Mesenchymal stem cell (in vitro differentiated cells and primary cell): ENCODE measurements at regions not wholly inside any gene's neighbourhood (a gene's known extent, or its start where the extent isn't known, plus 50 kb on each side); places are given as distances from the start of the nearest gene placed in this dataset.

Source experiments
- DNase-seq: peaks from one replicate; pipeline ENCODE4 v3.0.0-alpha.2; 2013
- H2AFZ ChIP-seq: one replicate; pipeline ENCODE4 v1.6.1; 2013; ENCODE audit warnings: low read depth, mild to moderate bottlenecking, control low read depth, inconsistent platforms, low read length, moderate library complexity
- H2AK5ac ChIP-seq: 2 replicates; pipeline ENCODE4 v1.6.1; 2013; ENCODE audit warnings: low read length, moderate library complexity, mild to moderate bottlenecking, inconsistent platforms; ENCODE audit not compliant: severe bottlenecking
- H2BK120ac ChIP-seq: one replicate; pipeline ENCODE4 v1.6.1; 2013; ENCODE audit warnings: low read depth, mild to moderate bottlenecking, inconsistent platforms, low read length, moderate library complexity
- H2BK12ac ChIP-seq, 2 experiments: one replicate each; pipeline ENCODE4 v1.6.1; 2013; ENCODE audit warnings: inconsistent platforms in 2 of 2, low read length in 2 of 2, mild to moderate bottlenecking in 2 of 2, moderate library complexity in 2 of 2, control low read depth in 1 of 2
- H2BK15ac ChIP-seq: one replicate; pipeline ENCODE4 v1.6.1; 2013; ENCODE audit warnings: mild to moderate bottlenecking, low read depth, inconsistent platforms; ENCODE audit not compliant: poor library complexity, severe bottlenecking
- H2BK5ac ChIP-seq: 2 replicates; pipeline ENCODE4 v1.6.1; 2013; ENCODE audit warnings: low read depth, mild to moderate bottlenecking, low read length, control low read depth, inconsistent platforms; ENCODE audit not compliant: poor library complexity, severe bottlenecking
- H3K14ac ChIP-seq, 2 experiments: one replicate each; pipeline ENCODE4 v1.6.1; 2013; ENCODE audit warnings: inconsistent platforms in 2 of 2, low read length in 2 of 2, control low read depth in 1 of 2, mild to moderate bottlenecking in 1 of 2, moderate library complexity in 1 of 2
- H3K18ac ChIP-seq, 2 experiments: one replicate each; pipeline ENCODE4 v1.6.1; 2013; ENCODE audit warnings: inconsistent platforms in 2 of 2, low read length in 2 of 2, control low read depth in 1 of 2, low read depth in 1 of 2, mild to moderate bottlenecking in 1 of 2
- H3K23ac ChIP-seq, 2 experiments: one replicate each; pipeline ENCODE4 v1.6.1; 2013; ENCODE audit warnings: inconsistent platforms in 2 of 2, low read length in 2 of 2, mild to moderate bottlenecking in 2 of 2, moderate library complexity in 2 of 2, control low read depth in 1 of 2
- H3K27ac ChIP-seq: 2 replicates; pipeline ENCODE4 v1.5.1; 2013; ENCODE audit warnings: mild to moderate bottlenecking, moderate library complexity, low read length, control low read depth, inconsistent platforms; ENCODE audit not compliant: poor library complexity, severe bottlenecking
- H3K27me3 ChIP-seq, 2 experiments: 2 replicates each; pipeline versions ENCODE4 v1.6.1 to v1.7.0; 2013; ENCODE audit warnings: low read length in 2 of 2, mild to moderate bottlenecking in 2 of 2, moderate library complexity in 2 of 2, control low read depth in 1 of 2, inconsistent platforms in 1 of 2; ENCODE audit not compliant: control insufficient read depth in 1 of 2, insufficient read depth in 1 of 2
- H3K36me3 ChIP-seq, 2 experiments: 2 replicates each; pipeline versions ENCODE4 v1.6.1 to v1.7.0; 2013; ENCODE audit warnings: low read length in 2 of 2, control low read depth in 1 of 2, inconsistent platforms in 1 of 2, low read depth in 1 of 2, mild to moderate bottlenecking in 1 of 2; ENCODE audit not compliant: insufficient read depth in 2 of 2, control insufficient read depth in 1 of 2
- H3K4ac ChIP-seq, 2 experiments: one replicate each; pipeline ENCODE4 v1.6.1; 2013; ENCODE audit warnings: inconsistent platforms in 2 of 2, low read length in 2 of 2, mild to moderate bottlenecking in 2 of 2, moderate library complexity in 2 of 2, control low read depth in 1 of 2, low read depth in 1 of 2
- H3K4me1 ChIP-seq: 2 replicates; pipeline ENCODE4 v1.6.1; 2013; ENCODE audit warnings: low read depth, low read length, control low read depth; ENCODE audit not compliant: control insufficient read depth, insufficient read depth
- H3K4me2 ChIP-seq: 2 replicates; pipeline ENCODE4 v1.6.1; 2013; ENCODE audit warnings: low read length, mild to moderate bottlenecking, inconsistent platforms; ENCODE audit not compliant: poor library complexity, severe bottlenecking
- H3K4me3 ChIP-seq, 2 experiments: 2 replicates each; pipeline versions ENCODE4 v1.5.1 to v1.7.0; 2013; ENCODE audit warnings: low read length in 2 of 2, mild to moderate bottlenecking in 2 of 2, control low read depth in 1 of 2, low read depth in 1 of 2; ENCODE audit not compliant: insufficient read depth in 1 of 2
- H3K79me1 ChIP-seq: replicated peaks from 2 replicates; pipeline ENCODE4 v1.6.1; 2013; ENCODE audit warnings: mild to moderate bottlenecking, control low read depth, low read length, inconsistent platforms; ENCODE audit not compliant: poor library complexity, severe bottlenecking
- H3K9ac ChIP-seq: 2 replicates; pipeline ENCODE4 v1.7.0; 2013; ENCODE audit warnings: mild to moderate bottlenecking, low read length, moderate library complexity
- H3K9me3 ChIP-seq: 2 replicates; pipeline ENCODE4 v1.7.0; 2013; ENCODE audit warnings: mild to moderate bottlenecking, low read length; ENCODE audit not compliant: control insufficient read depth
- H4K8ac ChIP-seq: one replicate; pipeline ENCODE4 v1.6.1; 2013; ENCODE audit warnings: inconsistent platforms, mild to moderate bottlenecking, low read length, moderate library complexity
- H4K91ac ChIP-seq: one replicate; pipeline ENCODE4 v1.6.1; 2013; ENCODE audit warnings: mild to moderate bottlenecking, low read length, inconsistent platforms
- WGBS: methylation state at CpG from one replicate; pipeline ENCODE4 v1.1.7; 2013; ENCODE audit warnings: mixed read lengths; 5-methylcytosine and 5-hydroxymethylcytosine counted together

DNA sequence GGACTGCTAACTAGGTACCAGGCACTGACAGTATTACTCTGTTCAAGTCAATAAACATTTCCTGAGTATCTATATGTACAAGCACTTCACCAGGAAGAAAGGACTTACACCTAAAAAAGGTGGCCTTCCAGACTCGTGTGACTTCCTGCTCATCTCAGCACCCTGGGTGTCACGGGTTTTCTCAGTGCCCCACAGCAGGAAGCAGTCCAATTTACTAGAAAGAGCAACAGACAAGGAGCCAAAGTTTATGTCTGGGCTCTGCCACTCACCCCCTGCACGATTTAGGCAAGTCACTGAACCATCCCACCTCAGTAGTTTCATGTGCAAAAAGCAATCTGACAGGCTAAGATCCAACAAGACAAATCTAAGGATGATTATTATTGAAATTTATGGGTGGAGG is 92.4 kb downstream of the TMEM215 start:
- no peak for DNase-seq
- Histone ChIP-seq H3K4me1 (no peaks in the 10 kb centered on the region), H2BK15ac (no peak overlapping the region), H2BK120ac (no peak overlapping the region), H2AK5ac (no peak overlapping the region), H3K27me3 (no peaks in the 10 kb centered on the region), H4K8ac (no peak overlapping the region), H3K79me1 (no peaks in the 10 kb centered on the region), H3K9me3 (no peaks in the 10 kb centered on the region), H3K4me2 (no peak overlapping the region), H3K14ac (no peak overlapping the region), H3K4me3 (no peak overlapping the region), H3K9ac (no peak overlapping the region), H4K91ac (no peak overlapping the region), H3K4ac (no peak overlapping the region), H2BK12ac (no peak overlapping the region), H2AFZ (no peak overlapping the region), H3K18ac (no peak overlapping the region), H3K36me3 (no peaks in the 10 kb centered on the region), H3K27ac (no peak overlapping the region), H3K23ac (no peak overlapping the region), H2BK5ac (no peak overlapping the region)
- WGBS = 43% methylated on average over 2 of the region's 3 CpGs

DNA sequence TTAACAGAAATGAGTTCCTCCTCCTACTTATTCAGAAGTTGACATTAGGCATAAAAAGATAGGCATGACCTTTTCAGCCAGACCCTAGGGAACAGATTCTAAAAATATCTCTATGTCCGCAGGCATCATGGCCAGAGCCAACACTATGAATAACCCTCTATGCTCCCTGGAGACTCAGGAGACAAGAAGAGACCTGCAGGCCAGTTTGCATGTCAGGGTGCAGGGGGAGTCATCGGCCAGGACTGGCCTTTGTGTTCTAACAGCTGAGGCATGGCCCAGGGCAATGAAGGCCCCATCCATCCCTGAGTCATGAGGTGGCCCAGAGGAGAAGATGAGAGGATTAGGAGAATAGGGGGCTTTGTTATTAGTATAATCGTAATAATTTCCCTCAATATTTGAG is 93.8 kb downstream of the TMEM215 start:
- H3K23ac ChIP-seq = no peak overlapping the region
- no peak overlapping the region for H3K4ac ChIP-seq
- no peak overlapping the region for H3K27ac ChIP-seq
- H3K4me2 ChIP-seq = no peak overlapping the region
- no peak overlapping the region for H2BK12ac ChIP-seq
- H3K18ac ChIP-seq = no peak overlapping the region
- no peaks in the 10 kb centered on the region for H3K27me3 ChIP-seq
- H3K79me1 ChIP-seq = no peaks in the 10 kb centered on the region
- H2AFZ ChIP-seq = no peak overlapping the region
- no peak for DNase-seq
- no peak overlapping the region for H2BK5ac ChIP-seq
- H4K91ac ChIP-seq = no peak overlapping the region
- no peaks in the 10 kb centered on the region for H3K4me1 ChIP-seq
- H2AK5ac ChIP-seq = no peak overlapping the region
- no peak overlapping the region for H4K8ac ChIP-seq
- H2BK15ac ChIP-seq = no peak overlapping the region
- H3K14ac ChIP-seq = no peak overlapping the region
- WGBS = 57% methylated on average over 2 of the region's 3 CpGs
- no peak overlapping the region for H2BK120ac ChIP-seq
- no peaks in the 10 kb centered on the region for H3K9me3 ChIP-seq
- no peak overlapping the region for H3K4me3 ChIP-seq
- no peaks in the 10 kb centered on the region for H3K36me3 ChIP-seq
- no peak overlapping the region for H3K9ac ChIP-seq

DNA sequence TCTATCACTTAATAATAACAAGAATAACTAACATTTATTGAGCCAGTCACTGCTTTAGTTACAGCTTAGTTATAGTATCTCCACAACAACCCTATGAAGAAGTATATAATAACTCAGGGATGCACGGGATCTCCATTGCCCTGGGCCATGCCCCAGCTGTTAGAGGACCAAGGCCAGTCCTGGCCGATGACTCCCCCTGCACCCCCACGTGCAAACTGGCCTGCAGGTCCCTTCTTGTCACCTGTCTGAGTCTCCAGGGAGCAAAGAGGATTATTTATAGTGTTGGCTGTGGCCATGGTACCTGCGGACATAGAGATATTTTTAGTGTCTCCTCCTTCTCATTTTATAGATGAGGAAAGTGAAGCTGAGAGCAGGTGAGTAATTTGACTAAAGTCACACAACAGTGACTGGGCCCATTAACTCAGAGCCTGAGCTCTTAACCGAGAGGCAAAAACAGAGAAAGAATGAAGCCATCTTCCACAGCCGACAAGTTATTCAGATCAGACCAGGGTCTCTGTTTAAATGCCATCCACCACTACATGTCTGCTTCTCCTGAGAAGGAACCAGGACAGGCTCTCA is 94.4 kb downstream of the TMEM215 start:
- 66% methylated on average over 6 of the region's 6 CpGs for WGBS
- no peak overlapping the region for H3K4me2 ChIP-seq

DNA sequence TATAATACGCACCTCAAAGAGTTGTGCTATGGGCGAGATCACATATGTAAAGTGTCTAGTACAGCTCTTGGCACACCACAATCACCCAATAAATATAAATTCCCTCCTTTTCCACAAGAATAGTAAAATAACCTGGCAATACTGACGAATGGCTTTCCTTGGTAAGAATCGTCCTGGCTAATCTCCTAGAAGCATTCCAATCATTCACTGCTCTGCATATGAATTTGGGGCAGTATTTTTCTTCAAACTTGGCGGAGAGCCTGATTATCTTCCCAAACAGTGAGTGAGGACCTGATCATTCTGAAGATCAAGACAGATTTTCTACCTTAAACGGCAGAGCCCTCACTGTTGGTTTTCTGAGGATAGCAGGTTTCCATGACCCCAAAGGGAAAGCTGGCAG is 96.0 kb downstream of the TMEM215 start:
- no peaks in the 10 kb centered on the region for H3K4me1 ChIP-seq
- no peak overlapping the region for H4K91ac ChIP-seq
- H3K27ac ChIP-seq = no peak overlapping the region
- no peak overlapping the region for H4K8ac ChIP-seq
- H3K27me3 ChIP-seq = no peaks in the 10 kb centered on the region
- H3K23ac ChIP-seq = no peak overlapping the region
- H2BK12ac ChIP-seq = no peak overlapping the region
- no peak overlapping the region for H2BK15ac ChIP-seq
- H2AFZ ChIP-seq = no peak overlapping the region
- H3K4me3 ChIP-seq = no peak overlapping the region
- H3K79me1 ChIP-seq = no peaks in the 10 kb centered on the region
- 50% methylated on average over 6 of the region's 6 CpGs for WGBS
- no peak overlapping the region for H2BK5ac ChIP-seq
- H2BK120ac ChIP-seq = no peak overlapping the region
- H3K4me2 ChIP-seq = no peak overlapping the region
- H3K9ac ChIP-seq = no peak overlapping the region
- no peak overlapping the region for H3K18ac ChIP-seq
- no peak overlapping the region for H2AK5ac ChIP-seq
- no peak overlapping the region for H3K14ac ChIP-seq
- H3K9me3 ChIP-seq = no peaks in the 10 kb centered on the region
- no peaks in the 10 kb centered on the region for H3K36me3 ChIP-seq
- no peak for DNase-seq
- no peak overlapping the region for H3K4ac ChIP-seq

More for the DNA sequence above, 94.4 kb downstream of the TMEM215 start:
- Histone ChIP-seq H2BK5ac (no peak overlapping the region), H2BK15ac (no peak overlapping the region), H2BK12ac (no peak overlapping the region), H3K9me3 (no peaks in the 10 kb centered on the region), H4K8ac (no peak overlapping the region), H2AFZ (no peak overlapping the region), H3K4me1 (no peaks in the 10 kb centered on the region), H3K18ac (no peak overlapping the region), H3K27ac (no peak overlapping the region), H3K4me3 (no peak overlapping the region), H3K36me3 (no peaks in the 10 kb centered on the region), H2AK5ac (no peak overlapping the region), H2BK120ac (no peak overlapping the region), H3K27me3 (no peaks in the 10 kb centered on the region), H3K79me1 (no peaks in the 10 kb centered on the region), H3K9ac (no peak overlapping the region), H3K14ac (no peak overlapping the region), H3K23ac (no peak overlapping the region), H3K4ac (no peak overlapping the region), H4K91ac (no peak overlapping the region)
- no peak for DNase-seq
